ENCODE measurements at regions not wholly inside any gene's neighbourhood (a gene's known extent, or its start where the extent isn't known, plus 50 kb on each side); places are given as distances from the start of the nearest gene placed in this dataset.

- H3K9me3 ChIP-seq (ENCODE audit: control insufficient read depth in 1 of 2, insufficient read depth in 1 of 2, low read length in 2 of 2), result no peaks in the 10 kb centered on the region
- Mint-ChIP-seq H3K4me1 (ENCODE audit: low read depth) (no peaks in the 10 kb centered on the region), H3K9me3 (no peaks in the 10 kb centered on the region), H3K27ac (no peak overlapping the region), H3K27me3 (peaks cover 12% of the 10 kb centered on the region), H3K4me3 (no peak overlapping the region), H3K36me3 (ENCODE audit: low read depth) (no peaks in the 10 kb centered on the region)
- intact Hi-C loops (cut with DNase I, micrococcal nuclease), result no loop called here
- ChIA-PET POLR2A (interaction anchor here (0.7 kb wide), 1 partner anchor 16 kb away, joined by 3 read pairs; no protein-coding TSS in a partner anchor), CTCF (no interaction called here)
- H3K27me3 ChIP-seq (ENCODE audit: control insufficient read depth in 1 of 2, insufficient read depth in 2 of 2, low read length in 2 of 2), result no peaks in the 10 kb centered on the region
- TF ChIP-seq, protein P1, sequence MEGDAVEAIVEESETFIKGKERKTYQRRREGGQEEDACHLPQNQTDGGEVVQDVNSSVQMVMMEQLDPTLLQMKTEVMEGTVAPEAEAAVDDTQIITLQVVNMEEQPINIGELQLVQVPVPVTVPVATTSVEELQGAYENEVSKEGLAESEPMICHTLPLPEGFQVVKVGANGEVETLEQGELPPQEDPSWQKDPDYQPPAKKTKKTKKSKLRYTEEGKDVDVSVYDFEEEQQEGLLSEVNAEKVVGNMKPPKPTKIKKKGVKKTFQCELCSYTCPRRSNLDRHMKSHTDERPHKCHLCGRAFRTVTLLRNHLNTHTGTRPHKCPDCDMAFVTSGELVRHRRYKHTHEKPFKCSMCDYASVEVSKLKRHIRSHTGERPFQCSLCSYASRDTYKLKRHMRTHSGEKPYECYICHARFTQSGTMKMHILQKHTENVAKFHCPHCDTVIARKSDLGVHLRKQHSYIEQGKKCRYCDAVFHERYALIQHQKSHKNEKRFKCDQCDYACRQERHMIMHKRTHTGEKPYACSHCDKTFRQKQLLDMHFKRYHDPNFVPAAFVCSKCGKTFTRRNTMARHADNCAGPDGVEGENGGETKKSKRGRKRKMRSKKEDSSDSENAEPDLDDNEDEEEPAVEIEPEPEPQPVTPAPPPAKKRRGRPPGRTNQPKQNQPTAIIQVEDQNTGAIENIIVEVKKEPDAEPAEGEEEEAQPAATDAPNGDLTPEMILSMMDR (IDR thresholded peaks at IDR 0.05), result no peak
- no peak overlapping the region for H3K27ac ChIP-seq (ENCODE audit: low read depth in 1 of 2, low read length in 2 of 2)
- DNase-seq, result no peak
- no peak overlapping the region for H3K4me3 ChIP-seq (ENCODE audit: low read length)
- no peaks in the 10 kb centered on the region for H3K36me3 ChIP-seq (ENCODE audit: insufficient read depth, low read length)
- ATAC-seq (ENCODE audit: poor library complexity), result no peak
- H3K4me1 ChIP-seq (ENCODE audit: insufficient read depth, low read length), result no peaks in the 10 kb centered on the region
Observed at GRCh38 chr5:98570661-98571191, 202.7 kb upstream of the RGMB start.

GRCh38 chr5:98573834-98574320 lies 199.6 kb upstream of the RGMB start:
- peaks cover 0 to 7% of the 10 kb centered on the region in 2 experiments for H3K9me3 ChIP-seq (ENCODE audit: control insufficient read depth in 1 of 2, insufficient read depth in 1 of 2, low read length in 2 of 2)
- ATAC-seq (ENCODE audit: poor library complexity), result no peak
- Mint-ChIP-seq H3K9me3 (no peaks in the 10 kb centered on the region), H3K36me3 (ENCODE audit: low read depth) (no peaks in the 10 kb centered on the region), H3K4me1 (ENCODE audit: low read depth) (no peaks in the 10 kb centered on the region), H3K27me3 (peaks cover 6% of the 10 kb centered on the region), H3K4me3 (no peak overlapping the region), H3K27ac (no peak overlapping the region)
- H3K27ac ChIP-seq (ENCODE audit: low read depth in 1 of 2, low read length in 2 of 2), result no peak overlapping the region
- TF ChIP-seq, protein P1 (IDR thresholded peaks at IDR 0.05), result no peak
- no peaks in the 10 kb centered on the region for H3K27me3 ChIP-seq (ENCODE audit: control insufficient read depth in 1 of 2, insufficient read depth in 2 of 2, low read length in 2 of 2)
- no peak for DNase-seq
- POLR2A ChIA-PET, result no interaction called here
- H3K4me3 ChIP-seq (ENCODE audit: low read length), result no peak overlapping the region
- CTCF ChIA-PET, result interaction anchor here (1.6 kb wide), 1 partner anchor 9 kb away, joined by 4 read pairs; no protein-coding TSS in a partner anchor
- no peaks in the 10 kb centered on the region for H3K36me3 ChIP-seq (ENCODE audit: insufficient read depth, low read length)
- intact Hi-C loops (cut with DNase I, micrococcal nuclease), result no loop called here
- H3K4me1 ChIP-seq (ENCODE audit: insufficient read depth, low read length), result no peaks in the 10 kb centered on the region

GRCh38 chr5:98576275-98576674 lies 197.2 kb upstream of the RGMB start:
- DNase-seq, result no peak
- Histone ChIP-seq H3K4me1 (ENCODE audit: insufficient read depth, low read length) (no peaks in the 10 kb centered on the region), H3K9me3 (ENCODE audit: control insufficient read depth in 1 of 2, insufficient read depth in 1 of 2, low read length in 2 of 2) (peaks cover 0 to 7% of the 10 kb centered on the region in 2 experiments), H3K36me3 (ENCODE audit: insufficient read depth, low read length) (no peaks in the 10 kb centered on the region), H3K27ac (ENCODE audit: low read depth in 1 of 2, low read length in 2 of 2) (no peak overlapping the region), H3K4me3 (ENCODE audit: low read length) (no peak overlapping the region), H3K27me3 (ENCODE audit: control insufficient read depth in 1 of 2, insufficient read depth in 2 of 2, low read length in 2 of 2) (no peaks in the 10 kb centered on the region)
- TF ChIP-seq, protein P1 (IDR thresholded peaks at IDR 0.05), result no peak
- Mint-ChIP-seq H3K4me1 (ENCODE audit: low read depth) (no peaks in the 10 kb centered on the region), H3K9me3 (no peaks in the 10 kb centered on the region), H3K27ac (no peak overlapping the region), H3K4me3 (no peak overlapping the region), H3K36me3 (ENCODE audit: low read depth) (no peaks in the 10 kb centered on the region), H3K27me3 (peaks cover 10% of the 10 kb centered on the region)
- ChIA-PET CTCF (no interaction called here), POLR2A (no interaction called here)
- intact Hi-C loops (cut with DNase I, micrococcal nuclease), result no loop called here
- ATAC-seq (ENCODE audit: poor library complexity), result no peak
